ENCODE measurements at regions not wholly inside any gene's neighbourhood (a gene's known extent, or its start where the extent isn't known, plus 50 kb on each side); places are given as distances from the start of the nearest gene placed in this dataset.
"Not testable (repeated sequence)": the region's sequence is repeated elsewhere in the genome, so short reads cannot be mapped to it uniquely, and the experiment has no call there.

- H3K9ac ChIP-seq (ENCODE audit: low read length in 5 of 5): no peak overlapping the region
- H3K4me3 ChIP-seq (ENCODE audit: low read depth in 1 of 5, low read length in 5 of 5): no peak overlapping the region
- H3K36me3 ChIP-seq (ENCODE audit: control insufficient read depth in 5 of 5, insufficient read depth in 5 of 5, low read length in 5 of 5): peaks cover 0 to 2% (median 0%) of the 10 kb centered on the region in 5 donors
- H3K27ac ChIP-seq (ENCODE audit: low read depth, low read length): peak overlapping the region; percentile 95
- H3K9me3 ChIP-seq (ENCODE audit: control insufficient read depth in 5 of 5, low read length in 5 of 5): no peaks in the 10 kb centered on the region
- peaks cover 13 to 60% (median 35%) of the 10 kb centered on the region in 5 donors for H3K4me1 ChIP-seq (ENCODE audit: control insufficient read depth in 5 of 5, insufficient read depth in 5 of 5, low read length in 5 of 5)
- H3K27me3 ChIP-seq (ENCODE audit: control insufficient read depth in 5 of 5, insufficient read depth in 4 of 5, low read length in 5 of 5): no peaks in the 10 kb centered on the region
Observed at GRCh38 chr9:110025551-110026170, 182.3 kb downstream of the C9orf152 start.

GRCh38 chr9:110027671-110028081 lies 180.3 kb downstream of the C9orf152 start:
- Histone ChIP-seq H3K36me3 (ENCODE audit: control insufficient read depth in 5 of 5, insufficient read depth in 5 of 5, low read length in 5 of 5) (no peaks in the 10 kb centered on the region), H3K4me1 (ENCODE audit: control insufficient read depth in 5 of 5, insufficient read depth in 5 of 5, low read length in 5 of 5) (peaks cover 13 to 51% (median 36%) of the 10 kb centered on the region in 5 donors), H3K9me3 (ENCODE audit: control insufficient read depth in 5 of 5, low read length in 5 of 5) (no peaks in the 10 kb centered on the region), H3K27ac (ENCODE audit: low read depth, low read length) (peak overlapping the region; percentile 95), H3K27me3 (ENCODE audit: control insufficient read depth in 5 of 5, insufficient read depth in 4 of 5, low read length in 5 of 5) (no peaks in the 10 kb centered on the region), H3K9ac (ENCODE audit: low read length in 5 of 5) (peak overlapping the region in 4 of 5 donors; percentile 12 to 77 (median 60)), H3K4me3 (ENCODE audit: low read depth in 1 of 5, low read length in 5 of 5) (peak overlapping the region in 1 of 5 donors; percentile 9)

- Histone ChIP-seq H3K9ac (ENCODE audit: low read length in 5 of 5) (peak overlapping the region in 4 of 5 donors; percentile 12 to 77 (median 39)), H3K27ac (ENCODE audit: low read depth, low read length) (peak overlapping the region; percentile 95), H3K27me3 (ENCODE audit: control insufficient read depth in 5 of 5, insufficient read depth in 4 of 5, low read length in 5 of 5) (no peaks in the 10 kb centered on the region), H3K9me3 (ENCODE audit: control insufficient read depth in 5 of 5, low read length in 5 of 5) (no peaks in the 10 kb centered on the region), H3K4me1 (ENCODE audit: control insufficient read depth in 5 of 5, insufficient read depth in 5 of 5, low read length in 5 of 5) (peaks cover 13 to 51% (median 36%) of the 10 kb centered on the region in 5 donors), H3K4me3 (ENCODE audit: low read depth in 1 of 5, low read length in 5 of 5) (no peak overlapping the region), H3K36me3 (ENCODE audit: control insufficient read depth in 5 of 5, insufficient read depth in 5 of 5, low read length in 5 of 5) (no peaks in the 10 kb centered on the region)
Observed at GRCh38 chr9:110028271-110028670, 179.7 kb downstream of the C9orf152 start.

GRCh38 chr9:110028676-110029075 lies 179.3 kb downstream of the C9orf152 start:
- Histone ChIP-seq H3K27me3 (ENCODE audit: control insufficient read depth in 5 of 5, insufficient read depth in 4 of 5, low read length in 5 of 5) (no peaks in the 10 kb centered on the region), H3K27ac (ENCODE audit: low read depth, low read length) (peak overlapping the region; percentile 95), H3K36me3 (ENCODE audit: control insufficient read depth in 5 of 5, insufficient read depth in 5 of 5, low read length in 5 of 5) (no peaks in the 10 kb centered on the region), H3K4me1 (ENCODE audit: control insufficient read depth in 5 of 5, insufficient read depth in 5 of 5, low read length in 5 of 5) (peaks cover 13 to 51% (median 36%) of the 10 kb centered on the region in 5 donors), H3K9me3 (ENCODE audit: control insufficient read depth in 5 of 5, low read length in 5 of 5) (no peaks in the 10 kb centered on the region), H3K9ac (ENCODE audit: low read length in 5 of 5) (peak overlapping the region in 3 of 5 donors; percentile 12 to 77 (median 57)), H3K4me3 (ENCODE audit: low read depth in 1 of 5, low read length in 5 of 5) (no peak overlapping the region)

- H3K9ac ChIP-seq (ENCODE audit: low read length in 5 of 5): peak overlapping the region in 1 of 5 donors; percentile 58
- H3K4me3 ChIP-seq (ENCODE audit: low read depth in 1 of 5, low read length in 5 of 5): no peak overlapping the region
- no peaks in the 10 kb centered on the region for H3K27me3 ChIP-seq (ENCODE audit: control insufficient read depth in 5 of 5, insufficient read depth in 4 of 5, low read length in 5 of 5)
- no peaks in the 10 kb centered on the region for H3K36me3 ChIP-seq (ENCODE audit: control insufficient read depth in 5 of 5, insufficient read depth in 5 of 5, low read length in 5 of 5)
- H3K9me3 ChIP-seq (ENCODE audit: control insufficient read depth in 5 of 5, low read length in 5 of 5): no peaks in the 10 kb centered on the region
- peaks cover 13 to 51% (median 36%) of the 10 kb centered on the region in 5 donors for H3K4me1 ChIP-seq (ENCODE audit: control insufficient read depth in 5 of 5, insufficient read depth in 5 of 5, low read length in 5 of 5)
- peak overlapping the region; percentile 95 for H3K27ac ChIP-seq (ENCODE audit: low read depth, low read length)
Observed at GRCh38 chr9:110029429-110029955, 178.5 kb downstream of the C9orf152 start.

- Histone ChIP-seq H3K4me1 (ENCODE audit: control insufficient read depth in 5 of 5, insufficient read depth in 5 of 5, low read length in 5 of 5) (peaks cover 13 to 51% (median 36%) of the 10 kb centered on the region in 5 donors), H3K4me3 (ENCODE audit: low read depth in 1 of 5, low read length in 5 of 5) (no peak overlapping the region), H3K36me3 (ENCODE audit: control insufficient read depth in 5 of 5, insufficient read depth in 5 of 5, low read length in 5 of 5) (no peaks in the 10 kb centered on the region), H3K27me3 (ENCODE audit: control insufficient read depth in 5 of 5, insufficient read depth in 4 of 5, low read length in 5 of 5) (no peaks in the 10 kb centered on the region), H3K9me3 (ENCODE audit: control insufficient read depth in 5 of 5, low read length in 5 of 5) (no peaks in the 10 kb centered on the region), H3K9ac (ENCODE audit: low read length in 5 of 5) (peak overlapping the region in 4 of 5 donors; percentile 27 to 58 (median 50)), H3K27ac (ENCODE audit: low read depth, low read length) (peak overlapping the region; percentile 95)
Observed at GRCh38 chr9:110029956-110030480, 177.9 kb downstream of the C9orf152 start.

GRCh38 chr9:110030632-110031031 lies 177.3 kb downstream of the C9orf152 start:
- no peak overlapping the region for H3K9ac ChIP-seq (ENCODE audit: low read length in 5 of 5)
- H3K36me3 ChIP-seq (ENCODE audit: control insufficient read depth in 5 of 5, insufficient read depth in 5 of 5, low read length in 5 of 5): no peaks in the 10 kb centered on the region
- H3K4me3 ChIP-seq (ENCODE audit: low read depth in 1 of 5, low read length in 5 of 5): no peak overlapping the region
- peaks cover 13 to 49% (median 36%) of the 10 kb centered on the region in 5 donors for H3K4me1 ChIP-seq (ENCODE audit: control insufficient read depth in 5 of 5, insufficient read depth in 5 of 5, low read length in 5 of 5)
- peak overlapping the region; percentile 95 for H3K27ac ChIP-seq (ENCODE audit: low read depth, low read length)
- H3K27me3 ChIP-seq (ENCODE audit: control insufficient read depth in 5 of 5, insufficient read depth in 4 of 5, low read length in 5 of 5): no peaks in the 10 kb centered on the region
- no peaks in the 10 kb centered on the region for H3K9me3 ChIP-seq (ENCODE audit: control insufficient read depth in 5 of 5, low read length in 5 of 5)

- no peak overlapping the region for H3K9ac ChIP-seq (ENCODE audit: low read length in 5 of 5)
- H3K4me1 ChIP-seq (ENCODE audit: control insufficient read depth in 5 of 5, insufficient read depth in 5 of 5, low read length in 5 of 5): peaks cover 13 to 50% (median 40%) of the 10 kb centered on the region in 5 donors
- no peaks in the 10 kb centered on the region for H3K36me3 ChIP-seq (ENCODE audit: control insufficient read depth in 5 of 5, insufficient read depth in 5 of 5, low read length in 5 of 5)
- H3K27me3 ChIP-seq (ENCODE audit: control insufficient read depth in 5 of 5, insufficient read depth in 4 of 5, low read length in 5 of 5): no peaks in the 10 kb centered on the region
- no peaks in the 10 kb centered on the region for H3K9me3 ChIP-seq (ENCODE audit: control insufficient read depth in 5 of 5, low read length in 5 of 5)
- H3K27ac ChIP-seq (ENCODE audit: low read depth, low read length): peak overlapping the region; percentile 95
- H3K4me3 ChIP-seq (ENCODE audit: low read depth in 1 of 5, low read length in 5 of 5): no peak overlapping the region
Observed at GRCh38 chr9:110031511-110032173, 176.3 kb downstream of the C9orf152 start.

- H3K4me1 ChIP-seq (ENCODE audit: control insufficient read depth in 5 of 5, insufficient read depth in 5 of 5, low read length in 5 of 5): peaks cover 13 to 42% (median 32%) of the 10 kb centered on the region in 5 donors
Observed at GRCh38 chr9:110032532-110032931, 175.4 kb downstream of the C9orf152 start.

GRCh38 chr9:110033869-110034268 lies 174.1 kb downstream of the C9orf152 start:
- no peaks in the 10 kb centered on the region for H3K9me3 ChIP-seq (ENCODE audit: control insufficient read depth in 5 of 5, low read length in 5 of 5)
- H3K4me3 ChIP-seq (ENCODE audit: low read depth in 1 of 5, low read length in 5 of 5): no peak overlapping the region
- H3K4me1 ChIP-seq (ENCODE audit: control insufficient read depth in 5 of 5, insufficient read depth in 5 of 5, low read length in 5 of 5): peaks cover 10 to 29% (median 23%) of the 10 kb centered on the region in 5 donors
- H3K27me3 ChIP-seq (ENCODE audit: control insufficient read depth in 5 of 5, insufficient read depth in 4 of 5, low read length in 5 of 5): no peaks in the 10 kb centered on the region
- peak overlapping the region; percentile 35 for H3K27ac ChIP-seq (ENCODE audit: low read depth, low read length)
- peak overlapping the region in 1 of 5 donors; percentile 24 for H3K9ac ChIP-seq (ENCODE audit: low read length in 5 of 5)
- peaks cover 0 to 2% (median 0%) of the 10 kb centered on the region in 5 donors for H3K36me3 ChIP-seq (ENCODE audit: control insufficient read depth in 5 of 5, insufficient read depth in 5 of 5, low read length in 5 of 5)

More at GRCh38 chr9:110032532-110032931, 175.4 kb downstream of the C9orf152 start:
- not testable (repeated sequence) for H3K9ac ChIP-seq (ENCODE audit: low read length in 5 of 5); H3K4me3 ChIP-seq (ENCODE audit: low read depth in 1 of 5, low read length in 5 of 5); H3K27me3 ChIP-seq (ENCODE audit: control insufficient read depth in 5 of 5, insufficient read depth in 4 of 5, low read length in 5 of 5); H3K27ac ChIP-seq (ENCODE audit: low read depth, low read length); H3K9me3 ChIP-seq (ENCODE audit: control insufficient read depth in 5 of 5, low read length in 5 of 5); H3K36me3 ChIP-seq (ENCODE audit: control insufficient read depth in 5 of 5, insufficient read depth in 5 of 5, low read length in 5 of 5)

All from subcutaneous abdominal adipose tissue (tissue), 5 donors.